ENCODE measurements at regions not wholly inside any gene's neighbourhood (a gene's known extent, or its start where the extent isn't known, plus 50 kb on each side); places are given as distances from the start of the nearest gene placed in this dataset.

GRCh38 chr13:76619631-76620030 is 266.6 kb downstream of the KCTD12 start:
- TF ChIP-seq CTCF (IDR thresholded peaks at IDR 0.05; ENCODE audit: insufficient read depth, low read depth, low read length): no peak
- TF ChIP-seq EZH2 (IDR thresholded peaks at IDR 0.05; ENCODE audit: insufficient read depth, low read length): no peak
- Histone ChIP-seq H4K20me1 (ENCODE audit: insufficient read depth, low read length) (no peaks in the 10 kb centered on the region), H3K9ac (ENCODE audit: low read length) (no peak overlapping the region), H3K79me2 (ENCODE audit: insufficient read depth, low read length) (no peaks in the 10 kb centered on the region), H3K36me3 (ENCODE audit: insufficient read depth, low read length) (no peaks in the 10 kb centered on the region), H3K9me3 (ENCODE audit: insufficient read depth, low read depth, low read length) (no peaks in the 10 kb centered on the region), H3K27ac (ENCODE audit: low read depth, low read length) (no peak overlapping the region), H3K4me1 (ENCODE audit: insufficient read depth, low read length) (no peaks in the 10 kb centered on the region), H3K4me2 (ENCODE audit: low read length) (no peak overlapping the region), H2AFZ (ENCODE audit: low read depth, low read length) (no peak overlapping the region), H3K27me3 (ENCODE audit: insufficient read depth, low read length) (no peaks in the 10 kb centered on the region), H3K4me3 (ENCODE audit: insufficient read depth, low read depth, low read length) (no peak overlapping the region)
- Mint-ChIP-seq H3K27me3 (ENCODE audit: low read depth, unreplicated experiment) (peaks cover 5% of the 10 kb centered on the region), H3K4me3 (ENCODE audit: unreplicated experiment) (no peak overlapping the region), H3K9me3 (ENCODE audit: unreplicated experiment) (no peaks in the 10 kb centered on the region), H3K36me3 (ENCODE audit: low read depth, unreplicated experiment) (no peaks in the 10 kb centered on the region), H3K4me1 (ENCODE audit: low read depth, unreplicated experiment) (peaks cover 9% of the 10 kb centered on the region), H3K27ac (ENCODE audit: unreplicated experiment) (no peak overlapping the region)
- DNase-seq (ENCODE audit: low read depth) (no peak), FAIRE-seq (no peak)

- H3K36me3 ChIP-seq (ENCODE audit: insufficient read depth, low read length): no peaks in the 10 kb centered on the region
- H3K9me3 ChIP-seq (ENCODE audit: insufficient read depth, low read depth, low read length): no peaks in the 10 kb centered on the region
- H3K9me3 Mint-ChIP-seq (ENCODE audit: unreplicated experiment): peaks cover 1% of the 10 kb centered on the region
- no peak for TF ChIP-seq EZH2 (IDR thresholded peaks at IDR 0.05; ENCODE audit: insufficient read depth, low read length)
- no peak for TF ChIP-seq CTCF (IDR thresholded peaks at IDR 0.05; ENCODE audit: insufficient read depth, low read depth, low read length)
- H3K27ac Mint-ChIP-seq (ENCODE audit: unreplicated experiment): no peak overlapping the region
- no peak overlapping the region for H3K27ac ChIP-seq (ENCODE audit: low read depth, low read length)
- H2AFZ ChIP-seq (ENCODE audit: low read depth, low read length): no peak overlapping the region
- H3K27me3 Mint-ChIP-seq (ENCODE audit: low read depth, unreplicated experiment): no peaks in the 10 kb centered on the region
- no peaks in the 10 kb centered on the region for H4K20me1 ChIP-seq (ENCODE audit: insufficient read depth, low read length)
- H3K4me2 ChIP-seq (ENCODE audit: low read length): no peak overlapping the region
- DNase-seq (ENCODE audit: low read depth) (no peak), FAIRE-seq (no peak)
- no peak overlapping the region for H3K4me3 Mint-ChIP-seq (ENCODE audit: unreplicated experiment)
- peaks cover 2% of the 10 kb centered on the region for H3K4me1 Mint-ChIP-seq (ENCODE audit: low read depth, unreplicated experiment)
- no peak overlapping the region for H3K9ac ChIP-seq (ENCODE audit: low read length)
- H3K36me3 Mint-ChIP-seq (ENCODE audit: low read depth, unreplicated experiment): no peaks in the 10 kb centered on the region
- H3K79me2 ChIP-seq (ENCODE audit: insufficient read depth, low read length): no peaks in the 10 kb centered on the region
- no peaks in the 10 kb centered on the region for H3K4me1 ChIP-seq (ENCODE audit: insufficient read depth, low read length)
- no peaks in the 10 kb centered on the region for H3K27me3 ChIP-seq (ENCODE audit: insufficient read depth, low read length)
- no peak overlapping the region for H3K4me3 ChIP-seq (ENCODE audit: insufficient read depth, low read depth, low read length)
Measured at GRCh38 chr13:76610819-76611415, 275.3 kb downstream of the KCTD12 start.

DNA sequence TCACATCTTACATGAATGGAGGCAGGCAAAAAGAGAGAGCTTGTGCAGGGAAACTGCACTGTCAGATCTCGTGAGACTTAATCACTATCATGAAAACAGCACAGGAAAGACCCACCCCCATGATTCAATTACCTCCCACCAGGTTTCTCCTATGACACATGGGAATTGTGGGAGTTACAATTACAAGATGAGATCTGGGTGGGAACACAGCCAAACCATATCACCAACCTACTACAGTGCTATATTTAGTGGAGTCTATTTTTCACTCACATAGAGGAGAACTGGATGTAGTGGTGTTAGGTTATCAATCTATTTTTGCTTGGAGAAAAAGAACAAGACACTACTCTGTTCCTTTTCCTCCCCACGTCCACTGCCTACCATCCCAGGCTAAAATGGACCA is 276.6 kb downstream of the KCTD12 start:
- no peaks in the 10 kb centered on the region for H3K27me3 Mint-ChIP-seq (ENCODE audit: low read depth, unreplicated experiment)

More for the DNA sequence above, 276.6 kb downstream of the KCTD12 start:
- Histone ChIP-seq H3K4me1 (ENCODE audit: insufficient read depth, low read length) (no peaks in the 10 kb centered on the region), H3K4me2 (ENCODE audit: low read length) (no peak overlapping the region), H2AFZ (ENCODE audit: low read depth, low read length) (no peak overlapping the region), H3K4me3 (ENCODE audit: insufficient read depth, low read depth, low read length) (no peak overlapping the region), H3K79me2 (ENCODE audit: insufficient read depth, low read length) (no peaks in the 10 kb centered on the region), H3K36me3 (ENCODE audit: insufficient read depth, low read length) (no peaks in the 10 kb centered on the region), H3K9me3 (ENCODE audit: insufficient read depth, low read depth, low read length) (no peaks in the 10 kb centered on the region), H3K27me3 (ENCODE audit: insufficient read depth, low read length) (no peaks in the 10 kb centered on the region), H4K20me1 (ENCODE audit: insufficient read depth, low read length) (no peaks in the 10 kb centered on the region), H3K9ac (ENCODE audit: low read length) (no peak overlapping the region), H3K27ac (ENCODE audit: low read depth, low read length) (no peak overlapping the region)
- DNase-seq (ENCODE audit: low read depth): no peak
- TF ChIP-seq EZH2 (IDR thresholded peaks at IDR 0.05; ENCODE audit: insufficient read depth, low read length): no peak
- TF ChIP-seq CTCF (IDR thresholded peaks at IDR 0.05; ENCODE audit: insufficient read depth, low read depth, low read length): no peak
- H3K4me1 Mint-ChIP-seq (ENCODE audit: low read depth, unreplicated experiment): peaks cover 2% of the 10 kb centered on the region
- no peaks in the 10 kb centered on the region for H3K36me3 Mint-ChIP-seq (ENCODE audit: low read depth, unreplicated experiment)
- H3K4me3 Mint-ChIP-seq (ENCODE audit: unreplicated experiment): no peak overlapping the region
- FAIRE-seq: no peak
- H3K27ac Mint-ChIP-seq (ENCODE audit: unreplicated experiment): no peak overlapping the region
- H3K9me3 Mint-ChIP-seq (ENCODE audit: unreplicated experiment): peaks cover 3% of the 10 kb centered on the region
